HEK293T (cell line): ENCODE measurements at regions not wholly inside any gene's neighbourhood (a gene's known extent, or its start where the extent isn't known, plus 50 kb on each side); places are given as distances from the start of the nearest gene placed in this dataset.

Experiments used
- CTCF ChIA-PET: fragments of 350-600 bp; formaldehyde crosslinking; extraction: SDS; loops from one replicate; lab custom pipeline; 2021; ENCODE audit warnings: antibody characterized with exemption, inconsistent platforms; lab: Yijun Ruan, JAX
- POLR2A ChIA-PET: fragments of 350-600 bp; formaldehyde crosslinking; extraction: SDS; loops from one replicate; lab custom pipeline; 2020; ENCODE audit warnings: antibody characterized with exemption, inconsistent platforms; lab: Yijun Ruan, JAX
- DNase-seq: peaks from one replicate; pipeline ENCODE4 v3.0.0; 2012; ENCODE audit warnings: mixed read lengths; ENCODE audit errors: extremely low spot score
- ARNT ChIP-seq: fragments of 450-650 bp; IDR thresholded peaks from 2 replicates; pipeline ENCODE4 v1.6.1; 2017; ENCODE audit warnings: mild to moderate bottlenecking
- BHLHE40 ChIP-seq: fragments of 450-650 bp; IDR thresholded peaks from 2 replicates; pipeline ENCODE4 v1.6.1; 2016; ENCODE audit warnings: mild to moderate bottlenecking, moderate library complexity, borderline replicate concordance
- CTBP1 ChIP-seq: fragments of 450-650 bp; IDR thresholded peaks from 2 replicates; pipeline ENCODE4 v1.6.1; 2016; ENCODE audit warnings: borderline replicate concordance
- ELF4 ChIP-seq: fragments of 450-650 bp; IDR thresholded peaks from 2 replicates; pipeline ENCODE4 v1.6.1; 2017; ENCODE audit warnings: antibody characterized with exemption
- FOXA1 ChIP-seq: fragments of 450-650 bp; IDR thresholded peaks from 2 replicates; pipeline ENCODE4 v1.6.1; 2016; ENCODE audit warnings: mild to moderate bottlenecking
- FOXK2 ChIP-seq: fragments of 450-650 bp; IDR thresholded peaks from 2 replicates; pipeline ENCODE4 v1.6.1; 2016; ENCODE audit warnings: mild to moderate bottlenecking
- FOXM1 ChIP-seq: fragments of 450-650 bp; IDR thresholded peaks from 2 replicates; pipeline ENCODE4 v1.6.1; 2017; ENCODE audit warnings: mild to moderate bottlenecking, borderline replicate concordance
- HDGF ChIP-seq: fragments of 450-650 bp; IDR thresholded peaks from 2 replicates; pipeline ENCODE4 v1.6.1; 2017; ENCODE audit warnings: antibody characterized with exemption, borderline replicate concordance
- L3MBTL2 ChIP-seq: fragments of 450-650 bp; conservative IDR thresholded peaks from 2 replicates; pipeline ENCODE4 v1.6.1; 2016; ENCODE audit warnings: mild to moderate bottlenecking
- LEF1 ChIP-seq: fragments of 450-650 bp; IDR thresholded peaks from 2 replicates; pipeline ENCODE4 v1.6.1; 2017; ENCODE audit warnings: mild to moderate bottlenecking, borderline replicate concordance
- NFRKB ChIP-seq: fragments of 450-650 bp; IDR thresholded peaks from 2 replicates; pipeline ENCODE4 v1.6.1; 2016; ENCODE audit warnings: mild to moderate bottlenecking, moderate library complexity
- PKNOX1 ChIP-seq: fragments of 450-650 bp; IDR thresholded peaks from 2 replicates; pipeline ENCODE4 v1.6.1; 2016
- SP1 ChIP-seq: fragments of 450-650 bp; IDR thresholded peaks from 2 replicates; pipeline ENCODE4 v1.6.1; 2017
- SUZ12 ChIP-seq: fragments of 450-650 bp; IDR thresholded peaks from 2 replicates; pipeline ENCODE4 v1.6.1; 2016; ENCODE audit warnings: mild to moderate bottlenecking
- TARDBP ChIP-seq: fragments of 450-650 bp; IDR thresholded peaks from 2 replicates; pipeline ENCODE4 v1.6.1; 2016
- ZNF384 ChIP-seq: fragments of 450-650 bp; IDR thresholded peaks from 2 replicates; pipeline ENCODE4 v1.6.1; 2016

- POLR2A ChIA-PET: interaction anchor here (1.4 kb wide), 1 partner anchor 9 kb away, joined by 4 read pairs; no protein-coding TSS in a partner anchor
- CTCF ChIA-PET: interaction anchor here (0.6 to 1.7 kb wide), 3 partner anchors 11 to 59 kb away, joined by 4 to 7 read pairs (median 4); no protein-coding TSS in a partner anchor
Observed at GRCh38 chr13:91146601-91147000, 200.9 kb upstream of the MIR17HG start.

GRCh38 chr13:91148098-91148497 is 199.4 kb upstream of the MIR17HG start:
- ChIA-PET CTCF (interaction anchor here (0.6 kb wide), 1 partner anchor 12 kb away, joined by 3 read pairs; no protein-coding TSS in a partner anchor), POLR2A (no interaction called here)
- DNase-seq: no peak
- TF ChIP-seq ZNF384: no peak
- TF ChIP-seq ELF4: no peak
- no peak for TF ChIP-seq SP1
- TF ChIP-seq TARDBP: no peak
- no peak for TF ChIP-seq HDGF
- TF ChIP-seq NFRKB: no peak
- TF ChIP-seq BHLHE40: no peak
- no peak for TF ChIP-seq ARNT
- TF ChIP-seq CTBP1: no peak
- no peak for TF ChIP-seq FOXK2
- no peak for TF ChIP-seq L3MBTL2
- no peak for TF ChIP-seq LEF1
- no peak for TF ChIP-seq FOXA1

More at GRCh38 chr13:91146601-91147000, 200.9 kb upstream of the MIR17HG start:
- TF ChIP-seq PKNOX1 (no peak), FOXA1 (no peak), NFRKB (no peak), L3MBTL2 (no peak), CTBP1 (no peak), LEF1 (no peak), TARDBP (no peak), ZNF384 (no peak), ARNT (no peak), FOXM1 (no peak), SP1 (no peak), FOXK2 (no peak), HDGF (no peak), BHLHE40 (no peak), ELF4 (no peak), SUZ12 (no peak)
- DNase-seq: no peak

- POLR2A ChIA-PET: interaction anchor here (1.4 kb wide), 1 partner anchor 10 kb away, joined by 4 read pairs; no protein-coding TSS in a partner anchor
- no peak for DNase-seq
- CTCF ChIA-PET: interaction anchor here (1.2 kb wide), 1 partner anchor 9 kb away, joined by 4 read pairs; no protein-coding TSS in a partner anchor
- no peak for TF ChIP-seq ELF4
- TF ChIP-seq BHLHE40: no peak
- no peak for TF ChIP-seq FOXM1
- TF ChIP-seq FOXA1: no peak
- no peak for TF ChIP-seq PKNOX1
- no peak for TF ChIP-seq LEF1
- TF ChIP-seq ZNF384: no peak
Observed at GRCh38 chr13:91151921-91152320, 195.6 kb upstream of the MIR17HG start.

- DNase-seq: no peak
- CTCF ChIA-PET: no interaction called here
- POLR2A ChIA-PET: no interaction called here
- TF ChIP-seq ZNF384 (no peak), LEF1 (no peak), HDGF (no peak), L3MBTL2 (no peak), FOXM1 (no peak)
Observed at GRCh38 chr13:91153372-91153771, 194.1 kb upstream of the MIR17HG start.

GRCh38 chr13:91154558-91155353 is 192.7 kb upstream of the MIR17HG start:
- POLR2A ChIA-PET: interaction anchor here (0.7 kb wide), 1 partner anchor 16 kb away, joined by 3 read pairs; no protein-coding TSS in a partner anchor
- CTCF ChIA-PET: interaction anchor here (0.6 to 0.9 kb wide), 4 partner anchors 13 to 1869 kb away, joined by 3 to 5 read pairs (median 4); no protein-coding TSS in a partner anchor
- DNase-seq: no peak
- TF ChIP-seq FOXM1: no peak
- no peak for TF ChIP-seq TARDBP
- TF ChIP-seq FOXK2: no peak
- TF ChIP-seq PKNOX1: no peak
- no peak for TF ChIP-seq HDGF
- no peak; the same call in 1 of the 2 replicates for TF ChIP-seq L3MBTL2
- TF ChIP-seq SUZ12: no peak
- TF ChIP-seq ZNF384: no peak
- TF ChIP-seq NFRKB: no peak
- TF ChIP-seq CTBP1: no peak
- TF ChIP-seq ARNT: no peak
- no peak for TF ChIP-seq LEF1
- no peak for TF ChIP-seq FOXA1
- TF ChIP-seq SP1: no peak
- no peak for TF ChIP-seq ELF4
- no peak for TF ChIP-seq BHLHE40

GRCh38 chr13:91155512-91156114 is 191.9 kb upstream of the MIR17HG start:
- ChIA-PET POLR2A (no interaction called here), CTCF (no interaction called here)
- DNase-seq: no peak
- no peak for TF ChIP-seq HDGF
- TF ChIP-seq ZNF384: no peak
- TF ChIP-seq TARDBP: no peak
- TF ChIP-seq SUZ12: no peak
